ENCODE measurements at regions not wholly inside any gene's neighbourhood (a gene's known extent, or its start where the extent isn't known, plus 50 kb on each side); places are given as distances from the start of the nearest gene placed in this dataset.

DNA sequence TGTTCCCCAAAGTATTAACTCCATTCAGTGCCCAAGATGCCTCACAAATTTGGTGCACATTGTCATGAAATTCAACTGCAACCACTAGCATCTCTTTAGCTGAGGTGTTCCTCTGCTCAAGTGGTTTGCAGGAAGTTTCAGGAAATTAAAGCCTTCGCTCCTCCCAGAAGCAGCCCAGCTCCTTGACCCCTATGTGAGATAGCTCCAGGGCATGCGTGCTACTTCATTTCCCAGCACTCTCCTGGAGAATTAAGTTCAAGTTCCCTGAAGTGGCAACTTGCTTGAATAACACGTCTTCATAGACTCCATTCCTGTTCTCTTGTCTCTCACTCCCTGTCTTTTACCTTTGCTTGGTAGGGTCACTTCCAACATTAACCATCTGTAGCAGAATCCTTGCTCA is 750.3 kb downstream of the REEP3 start:
- TF ChIP-seq, protein P1, sequence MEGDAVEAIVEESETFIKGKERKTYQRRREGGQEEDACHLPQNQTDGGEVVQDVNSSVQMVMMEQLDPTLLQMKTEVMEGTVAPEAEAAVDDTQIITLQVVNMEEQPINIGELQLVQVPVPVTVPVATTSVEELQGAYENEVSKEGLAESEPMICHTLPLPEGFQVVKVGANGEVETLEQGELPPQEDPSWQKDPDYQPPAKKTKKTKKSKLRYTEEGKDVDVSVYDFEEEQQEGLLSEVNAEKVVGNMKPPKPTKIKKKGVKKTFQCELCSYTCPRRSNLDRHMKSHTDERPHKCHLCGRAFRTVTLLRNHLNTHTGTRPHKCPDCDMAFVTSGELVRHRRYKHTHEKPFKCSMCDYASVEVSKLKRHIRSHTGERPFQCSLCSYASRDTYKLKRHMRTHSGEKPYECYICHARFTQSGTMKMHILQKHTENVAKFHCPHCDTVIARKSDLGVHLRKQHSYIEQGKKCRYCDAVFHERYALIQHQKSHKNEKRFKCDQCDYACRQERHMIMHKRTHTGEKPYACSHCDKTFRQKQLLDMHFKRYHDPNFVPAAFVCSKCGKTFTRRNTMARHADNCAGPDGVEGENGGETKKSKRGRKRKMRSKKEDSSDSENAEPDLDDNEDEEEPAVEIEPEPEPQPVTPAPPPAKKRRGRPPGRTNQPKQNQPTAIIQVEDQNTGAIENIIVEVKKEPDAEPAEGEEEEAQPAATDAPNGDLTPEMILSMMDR (IDR thresholded peaks at IDR 0.05) = no peak
- no peak for TF ChIP-seq POLR2A (IDR thresholded peaks at IDR 0.05)
- TF ChIP-seq EP300 (IDR thresholded peaks at IDR 0.05) = no peak
- TF ChIP-seq POLR2AphosphoS5 (IDR thresholded peaks at IDR 0.05) = no peak
